ENCODE measurements at regions not wholly inside any gene's neighbourhood (a gene's known extent, or its start where the extent isn't known, plus 50 kb on each side); places are given as distances from the start of the nearest gene placed in this dataset.

DNA sequence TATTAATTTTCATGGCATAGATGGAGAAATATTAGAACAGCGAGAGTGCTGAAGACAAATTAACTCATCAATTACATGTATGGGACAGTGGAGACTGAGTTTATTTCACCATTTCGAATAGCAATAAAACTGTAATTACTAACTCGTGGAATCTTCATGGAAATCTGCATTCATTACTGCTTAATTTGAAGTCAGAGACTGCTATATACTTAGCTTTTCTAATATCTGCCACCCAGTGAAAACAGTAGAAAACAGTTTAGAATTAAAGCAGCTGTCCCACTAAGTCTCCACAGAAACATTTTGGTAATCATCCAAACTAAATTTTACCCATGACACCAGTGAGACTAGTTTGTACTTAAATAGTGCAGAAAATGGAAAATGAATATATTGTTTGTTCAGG, 56.8 kb downstream of the IZUMO3 start:
- no peak for DNase-seq

DNA sequence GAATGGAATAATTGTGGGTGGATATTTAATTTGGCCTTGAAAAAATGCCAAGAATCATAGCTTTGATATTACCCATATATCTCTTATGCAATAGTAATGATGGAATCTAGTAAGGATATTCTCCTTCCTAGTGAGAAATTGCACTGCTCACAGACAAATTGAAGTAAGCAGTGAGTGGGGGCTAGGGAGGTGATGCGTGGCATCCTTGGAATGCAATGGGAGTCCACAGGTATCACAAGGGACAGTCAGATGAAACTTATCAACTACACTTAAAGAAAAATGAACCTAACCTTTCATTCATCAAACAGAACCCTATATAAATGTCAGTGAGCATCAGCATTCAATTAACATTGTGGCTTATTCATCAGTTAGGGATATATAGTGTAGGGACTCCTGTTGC, 57.8 kb downstream of the IZUMO3 start:
- DNase-seq = no peak

DNA sequence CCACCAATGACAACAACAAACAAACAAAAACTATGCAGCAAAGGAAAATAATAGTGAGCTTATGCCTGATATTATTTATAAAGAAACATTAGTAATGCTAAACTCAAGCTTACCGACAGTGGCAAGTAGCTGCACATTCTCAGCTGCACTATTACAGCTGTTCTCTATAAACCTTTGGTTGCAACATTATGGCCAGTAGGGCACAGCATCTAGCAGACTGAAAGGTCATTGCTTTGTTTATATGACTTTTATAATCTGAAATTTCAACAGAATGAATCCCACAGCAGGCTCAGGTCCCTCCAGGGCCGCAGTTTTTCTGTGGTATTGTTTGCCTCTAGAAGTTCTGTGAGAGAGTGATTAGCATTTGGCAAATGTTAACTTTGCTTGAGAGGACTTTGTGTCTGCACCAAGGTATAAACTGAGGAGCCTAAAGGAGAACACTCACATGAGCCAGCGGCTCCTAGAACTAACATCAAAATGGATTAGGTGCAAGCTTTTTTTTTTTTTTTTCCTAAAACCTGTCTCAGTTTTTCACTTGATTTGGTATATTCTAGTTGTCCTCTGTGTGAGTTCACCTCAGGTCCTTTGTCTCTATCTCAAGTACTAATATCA, 58.3 kb downstream of the IZUMO3 start:
- no peak for DNase-seq

DNA sequence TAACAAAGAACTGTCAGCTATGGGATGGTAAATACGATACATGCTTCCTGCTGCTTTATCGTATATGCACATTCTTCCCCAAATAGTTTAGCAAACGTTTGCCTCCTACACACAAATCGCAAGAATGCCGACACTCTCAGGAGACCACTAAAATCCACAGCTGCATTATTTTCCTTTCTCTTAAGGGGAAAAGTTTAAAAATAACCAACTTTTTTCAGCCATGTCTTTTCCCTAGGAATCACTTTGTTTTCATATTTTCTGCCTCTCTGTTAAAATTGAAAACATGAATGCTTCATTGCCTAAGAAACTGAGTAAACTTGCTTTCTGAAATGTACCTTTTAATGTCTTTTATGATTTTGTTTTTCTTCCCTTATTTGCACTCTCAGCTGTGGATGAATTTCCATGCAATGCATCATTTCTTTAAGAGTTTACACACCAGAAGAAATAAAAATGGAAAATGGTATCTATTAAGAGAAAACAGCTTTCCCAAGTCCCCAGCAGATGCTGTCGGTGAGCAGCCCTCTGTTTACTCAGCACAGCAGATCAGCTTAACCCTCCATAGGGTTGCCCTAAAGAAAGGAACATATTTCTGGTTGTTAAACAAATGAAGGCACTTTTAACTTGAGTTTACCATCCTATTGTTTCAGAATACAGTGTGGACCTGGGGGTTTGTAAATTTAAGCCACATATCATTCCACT, 66.2 kb downstream of the IZUMO3 start:
- DNase-seq = no peak

DNA sequence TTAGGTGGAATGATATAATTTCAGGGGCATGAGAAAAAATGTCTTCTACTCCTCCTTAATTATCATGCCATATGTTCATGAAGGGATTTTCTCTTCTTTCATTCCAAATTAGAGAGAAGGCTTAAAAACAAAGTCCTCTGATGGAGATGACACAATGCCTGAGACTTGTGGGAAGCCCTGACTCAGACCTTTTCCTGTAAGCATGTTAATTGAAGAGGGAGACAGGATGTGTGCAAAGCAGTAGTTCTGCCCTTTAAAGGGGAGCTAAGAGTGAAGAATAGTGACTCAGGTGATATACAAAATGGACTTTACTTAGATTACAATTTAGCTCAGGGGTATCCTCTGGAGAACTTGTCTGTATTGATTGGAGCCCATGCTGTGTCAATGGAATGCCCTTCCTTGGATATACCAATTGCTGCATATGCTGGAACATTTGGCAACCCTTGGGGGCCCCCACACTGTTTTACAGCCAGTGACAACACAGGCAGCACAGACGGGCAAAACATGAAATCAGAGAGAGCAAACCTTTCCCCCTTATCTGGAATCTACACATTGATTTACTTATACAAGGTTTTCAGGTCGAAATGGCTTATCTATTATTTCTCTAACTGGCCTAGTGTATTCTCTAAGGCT, 81.3 kb downstream of the IZUMO3 start:
- no peak for DNase-seq

DNA sequence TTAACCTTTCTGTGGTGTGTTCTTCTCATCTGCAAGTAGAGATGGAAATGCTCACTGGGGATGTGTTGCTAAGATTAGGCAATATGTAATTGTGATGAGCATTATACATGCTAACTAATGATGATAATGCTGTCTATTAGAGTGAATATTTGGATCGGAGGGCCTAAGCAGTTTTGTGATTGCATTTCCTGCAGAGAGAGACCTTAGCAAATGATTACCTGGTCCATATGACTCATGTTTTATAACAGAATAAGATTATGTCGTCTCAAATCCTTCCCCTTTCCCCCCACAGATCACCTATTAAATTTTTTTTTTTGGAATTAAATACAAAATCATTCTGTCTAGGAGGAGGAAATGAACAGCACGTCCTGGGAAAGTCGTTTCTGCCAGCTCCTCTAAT, 82.7 kb downstream of the IZUMO3 start:
- DNase-seq = no peak

DNA sequence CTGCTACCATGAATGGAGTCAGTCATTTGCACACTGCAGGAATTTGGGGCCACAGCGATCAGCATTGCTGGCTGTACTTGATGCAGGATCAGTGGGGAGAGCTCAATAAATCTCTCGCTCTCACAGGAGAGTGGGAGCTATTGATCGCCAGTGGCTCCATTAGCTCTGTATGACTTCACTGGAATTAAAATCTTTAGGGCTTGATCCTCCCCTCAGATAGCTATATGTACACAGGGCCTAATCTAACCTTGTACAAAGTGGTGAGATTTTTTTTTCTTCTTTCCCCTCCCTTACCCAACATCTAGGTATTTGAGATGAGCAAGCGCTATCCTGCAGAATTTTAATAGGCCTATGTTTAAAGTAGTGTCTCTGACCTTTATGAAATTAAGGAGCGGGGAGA, 84.9 kb downstream of the IZUMO3 start:
- DNase-seq = no peak

DNA sequence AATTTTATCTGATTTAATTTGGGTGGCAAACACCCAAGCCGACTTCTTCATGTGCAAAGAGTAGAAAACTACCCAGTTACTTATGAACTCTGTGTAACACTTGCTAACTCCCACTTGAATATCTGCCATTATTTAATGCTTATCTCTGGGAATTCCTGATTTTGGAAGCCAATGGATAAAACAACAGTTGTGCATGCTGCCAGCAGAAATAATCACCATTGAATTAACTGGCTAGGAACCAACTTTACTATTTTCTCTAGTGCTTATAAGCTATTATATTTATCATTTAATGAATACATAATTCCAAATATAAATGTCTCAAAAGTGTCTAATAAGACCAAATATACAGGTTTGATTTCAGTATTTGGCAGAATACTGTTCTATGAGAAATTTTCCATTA, 85.7 kb downstream of the IZUMO3 start:
- no peak for DNase-seq

DNA sequence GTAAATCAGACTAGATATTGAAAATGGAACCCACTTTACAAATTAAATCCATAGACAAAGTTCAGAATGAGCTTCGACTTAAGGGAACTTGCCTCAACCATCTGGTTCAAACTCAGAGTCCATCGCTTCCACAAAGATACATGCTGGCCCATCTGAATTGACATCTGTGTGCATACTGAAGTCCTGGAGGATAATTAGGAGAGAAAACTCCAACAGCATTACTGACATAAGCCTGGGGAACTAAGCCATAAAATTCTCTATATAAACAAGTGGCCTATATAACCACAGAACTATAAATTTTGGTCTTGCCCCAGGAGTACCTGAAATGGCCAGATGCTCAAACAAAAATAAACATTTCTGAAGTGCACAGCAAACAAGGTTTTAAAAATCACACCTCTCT, 94.4 kb downstream of the IZUMO3 start:
- no peak for DNase-seq

DNA sequence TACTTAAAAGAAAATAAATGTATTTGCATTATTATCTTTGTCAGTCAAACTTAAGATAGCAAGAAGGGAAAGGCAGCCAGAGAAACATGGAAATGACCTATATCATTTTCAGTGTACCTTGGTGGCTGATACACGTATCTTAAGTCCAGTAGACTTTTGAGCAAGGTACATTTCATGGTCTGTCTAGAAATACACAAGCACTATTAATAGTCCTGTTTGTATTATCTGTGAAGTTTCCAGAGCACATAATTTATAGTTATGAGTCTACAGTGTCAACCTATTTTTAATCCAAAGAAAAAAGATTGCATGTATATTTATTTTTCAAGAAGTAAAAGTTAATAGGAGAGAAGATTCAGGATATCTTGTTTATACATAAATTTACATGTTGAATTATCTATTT, 95.7 kb downstream of the IZUMO3 start:
- DNase-seq = no peak

DNA sequence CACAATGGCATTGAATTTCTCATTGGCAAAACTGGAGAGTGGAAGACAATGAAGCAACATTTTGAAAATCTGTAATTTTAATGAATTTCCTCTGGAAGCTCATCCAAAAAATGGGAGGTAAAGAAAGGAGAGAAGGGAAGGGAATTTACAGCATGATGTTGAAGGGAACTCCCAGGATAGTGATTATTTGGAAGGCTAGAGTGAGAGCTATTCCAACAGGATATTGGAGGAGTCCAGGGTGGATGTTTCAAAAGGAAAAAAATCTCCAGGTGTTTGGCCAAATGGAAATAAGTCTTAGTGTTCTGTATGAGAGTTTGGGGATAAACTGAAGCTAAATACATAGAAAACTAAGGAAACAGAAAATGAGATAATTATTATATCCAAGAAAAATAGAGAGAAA, 106.2 kb downstream of the IZUMO3 start:
- DNase-seq = no peak

DNA sequence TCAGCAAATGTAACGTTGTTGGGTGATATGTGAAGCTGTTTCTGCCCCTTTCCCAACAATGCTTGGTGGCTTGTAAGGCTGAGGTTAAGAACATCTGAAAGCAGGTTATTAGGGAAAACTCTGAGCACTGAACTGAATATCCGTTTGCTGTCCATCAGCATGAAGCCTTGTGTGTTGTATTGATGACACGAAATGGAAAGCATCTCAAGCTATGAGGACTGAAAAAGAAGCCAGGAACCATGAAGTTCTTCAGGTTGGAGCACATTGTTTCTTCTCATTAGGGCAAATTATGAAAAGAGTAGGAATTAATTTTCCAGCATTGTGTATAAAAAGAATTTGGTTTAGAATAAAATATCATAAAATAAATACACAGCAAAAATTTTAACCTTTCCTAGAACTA, 106.8 kb downstream of the IZUMO3 start:
- DNase-seq = no peak

DNA sequence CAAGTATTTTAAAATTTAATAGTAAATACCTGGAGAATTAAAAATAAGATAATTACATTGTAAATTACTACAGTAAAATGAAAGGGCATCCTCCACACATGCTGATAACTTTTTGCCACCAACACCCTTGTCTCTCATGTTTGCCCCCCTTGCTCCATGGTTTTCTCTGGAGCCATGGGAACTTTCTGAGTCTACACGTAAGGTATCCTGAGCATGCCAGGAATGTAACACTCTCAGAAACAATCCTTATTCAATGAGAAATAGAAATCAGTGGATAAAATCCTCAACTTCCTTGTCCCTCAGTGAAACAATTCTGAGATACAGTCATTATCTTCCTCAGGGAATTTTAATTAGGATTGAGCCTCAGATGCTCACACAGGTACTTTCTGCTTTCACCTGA, 108.9 kb downstream of the IZUMO3 start:
- DNase-seq = no peak

DNA sequence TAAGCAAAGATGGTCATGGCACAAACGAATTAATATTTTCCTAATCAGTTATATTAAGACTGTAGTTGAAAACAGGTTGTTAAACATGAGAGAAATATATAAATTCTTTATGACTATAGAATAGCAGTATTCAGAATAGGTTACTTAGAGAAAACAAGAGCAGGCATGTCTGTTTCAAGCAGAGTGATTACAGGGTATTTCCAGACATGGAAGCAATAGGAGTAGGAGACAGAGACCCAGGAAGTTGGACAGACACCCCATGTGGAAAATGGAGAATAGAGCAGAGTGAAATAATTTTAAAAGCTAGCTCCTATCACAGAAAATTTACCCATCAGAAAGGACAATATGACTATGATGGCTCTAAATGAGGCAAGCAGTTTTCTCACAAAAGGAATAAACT, 111.5 kb downstream of the IZUMO3 start:
- no peak for DNase-seq

DNA sequence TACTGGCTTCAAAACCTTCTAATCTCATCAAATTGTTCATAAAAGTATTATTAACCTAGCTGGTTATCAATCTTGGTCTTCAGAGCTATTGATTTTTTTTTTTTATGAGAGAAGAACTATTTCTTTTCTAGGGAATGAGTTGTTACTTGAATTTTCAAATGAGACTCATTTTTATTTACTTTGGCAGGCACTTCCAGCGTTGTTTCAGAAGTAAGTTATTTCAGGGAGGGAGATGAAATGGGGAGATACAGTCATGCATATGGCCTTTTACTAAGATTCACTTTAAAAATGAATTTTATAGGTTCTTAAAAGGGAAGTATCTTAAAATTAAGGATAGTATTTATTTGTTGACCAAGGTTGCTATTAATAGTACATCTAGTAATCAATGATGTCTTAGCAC, 129.6 kb downstream of the IZUMO3 start:
- DNase-seq = no peak

DNA sequence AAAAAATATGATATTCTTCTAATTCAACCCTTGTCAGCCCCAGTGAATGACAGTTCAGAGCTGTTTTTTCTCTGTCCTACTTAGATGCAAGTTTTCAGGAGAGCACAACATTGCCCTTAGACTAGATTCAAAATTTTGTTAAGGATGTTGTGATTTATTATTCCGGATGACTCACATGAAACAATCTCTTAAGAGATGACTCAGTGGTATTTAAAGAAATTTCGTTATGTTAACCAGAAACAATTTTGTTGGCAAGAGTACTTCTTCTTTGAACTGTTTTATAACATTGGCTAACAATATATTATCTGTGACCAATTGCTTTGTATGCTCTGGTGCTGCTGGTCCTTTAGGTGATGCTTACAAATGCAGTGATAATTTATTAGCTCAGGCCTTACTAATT, 132.0 kb downstream of the IZUMO3 start:
- no peak for DNase-seq

DNA sequence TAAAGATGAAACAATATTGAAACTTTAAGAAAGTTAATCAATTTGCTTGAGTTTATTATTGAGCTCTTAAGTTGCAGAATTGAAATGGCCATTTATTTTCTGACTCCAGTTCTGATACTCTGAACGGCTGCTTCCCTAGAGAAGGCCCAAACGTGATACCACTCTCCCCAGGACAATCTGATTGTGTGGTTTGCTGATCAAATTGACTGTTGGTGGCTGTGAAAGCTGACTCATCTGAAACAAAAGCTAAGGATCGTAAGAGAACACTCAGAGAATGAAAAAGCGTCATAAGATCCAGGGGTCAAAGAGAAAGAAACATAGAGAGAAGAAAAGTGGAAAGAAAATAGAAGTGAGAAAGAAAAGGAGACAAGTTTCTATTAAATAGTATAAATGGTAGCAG, 147.2 kb downstream of the IZUMO3 start:
- DNase-seq = no peak

DNA sequence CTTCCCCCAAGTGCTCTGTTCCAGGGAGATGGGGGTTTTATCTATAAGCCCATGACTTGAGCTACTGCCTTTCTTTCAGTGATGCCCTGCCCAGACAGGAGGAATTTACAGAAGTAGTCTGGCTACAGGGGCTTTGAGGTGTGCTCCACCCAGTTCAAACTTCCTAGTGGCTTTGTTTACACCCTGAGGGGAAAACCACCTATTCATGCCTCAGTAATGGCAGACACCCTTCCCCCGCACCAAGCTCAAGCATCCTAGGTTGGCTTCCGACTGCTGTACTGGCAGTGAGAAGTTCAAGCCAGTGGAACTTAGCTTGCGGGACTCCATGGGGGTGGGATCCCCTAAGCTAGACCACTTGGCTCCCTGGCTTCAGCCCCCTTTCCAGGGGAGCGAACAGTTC, 154.6 kb downstream of the IZUMO3 start:
- no peak for DNase-seq

DNA sequence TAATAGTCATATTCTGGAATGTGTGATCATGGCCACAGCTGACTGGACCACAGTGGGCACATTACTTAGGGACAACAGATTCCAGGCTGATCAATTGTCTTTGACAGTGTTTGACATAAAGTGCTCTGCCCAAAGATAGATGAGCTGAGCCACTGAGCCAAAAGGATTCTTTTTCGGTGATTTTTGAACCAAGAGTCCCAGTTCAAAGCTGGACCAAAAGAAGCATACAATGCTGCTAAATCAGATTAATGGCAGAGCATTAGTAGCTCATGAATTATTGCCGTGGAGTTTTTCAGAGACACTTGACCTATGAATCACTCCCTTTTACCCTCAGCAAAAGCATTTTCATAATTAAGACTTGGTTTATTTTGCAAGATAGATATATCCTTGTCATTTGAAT, 160.6 kb downstream of the IZUMO3 start:
- DNase-seq = no peak

DNA sequence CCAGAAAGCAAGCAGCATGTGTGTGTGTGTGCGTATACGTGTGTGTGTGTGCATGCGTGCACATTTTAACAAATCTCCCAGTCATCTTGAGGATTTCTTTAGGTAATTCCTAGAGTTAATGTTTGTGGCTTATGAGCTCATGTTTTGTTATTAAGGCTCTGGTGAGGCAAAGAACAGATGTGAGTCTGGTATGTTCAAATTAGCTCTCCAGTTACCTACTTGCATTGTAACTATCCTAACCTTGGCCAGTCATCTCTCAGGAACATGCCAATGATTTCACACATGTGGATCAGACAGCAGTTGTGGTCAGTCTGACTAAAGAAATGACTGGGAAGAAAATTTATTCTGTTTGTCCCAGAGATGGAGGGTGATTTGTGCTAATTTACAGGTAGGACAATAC, 163.1 kb downstream of the IZUMO3 start:
- no peak for DNase-seq

DNA sequence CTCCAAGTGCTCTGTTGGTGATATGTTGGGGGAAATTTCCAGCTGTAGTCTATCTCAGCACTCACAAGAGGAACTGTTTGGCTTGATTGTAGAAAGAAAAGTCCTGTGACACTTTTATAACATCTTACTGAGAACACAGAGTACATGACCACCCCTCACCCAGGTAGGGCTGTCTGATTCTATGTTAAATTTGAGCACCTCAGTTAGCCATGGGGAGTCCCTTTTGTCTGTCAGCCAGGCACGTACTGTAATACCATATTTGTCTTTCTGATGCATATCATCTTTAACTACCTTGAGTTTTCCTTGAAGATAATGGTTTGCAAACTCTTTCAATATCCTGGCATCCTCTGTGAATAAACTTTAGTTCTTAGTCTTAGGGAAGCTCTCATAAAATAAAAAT, 164.5 kb downstream of the IZUMO3 start:
- DNase-seq = no peak

DNA sequence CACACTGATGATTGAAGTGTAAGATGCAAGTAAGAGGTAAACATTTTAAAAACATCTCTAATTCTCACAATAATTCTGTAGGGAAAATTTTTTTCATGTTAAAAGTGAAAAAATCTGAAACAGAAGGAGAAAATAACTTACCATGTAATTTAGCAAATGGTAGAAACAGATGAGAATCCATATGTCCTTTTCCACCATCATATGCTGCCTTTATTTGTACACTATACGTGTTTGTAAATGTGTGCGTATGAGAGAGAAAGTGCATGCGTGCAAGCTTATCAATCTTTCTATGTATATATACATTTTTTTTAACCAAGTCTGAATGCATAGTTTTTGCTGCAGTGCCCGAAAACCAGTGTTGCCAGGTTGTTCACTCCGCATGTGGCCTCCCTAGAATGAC, 186.7 kb downstream of the IZUMO3 start:
- no peak for DNase-seq

DNA sequence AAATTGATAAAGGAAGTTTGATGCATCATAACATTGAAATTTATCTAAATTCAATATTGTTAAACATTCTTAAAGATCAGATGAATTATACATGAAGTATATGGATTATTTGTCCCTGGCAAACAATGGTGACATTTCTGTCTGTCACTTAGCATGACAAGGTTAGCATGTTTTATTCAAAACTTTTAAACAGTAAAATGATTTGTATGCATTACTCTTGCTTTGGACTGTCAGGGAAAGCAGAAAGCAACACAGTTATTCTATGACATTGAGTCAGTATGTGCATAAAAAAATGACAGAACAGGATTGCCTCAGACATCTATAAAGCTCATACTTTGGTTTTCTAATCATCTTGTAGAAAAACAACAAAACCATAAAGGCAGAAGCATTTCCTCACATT, 193.7 kb downstream of the IZUMO3 start:
- no peak for DNase-seq

DNA sequence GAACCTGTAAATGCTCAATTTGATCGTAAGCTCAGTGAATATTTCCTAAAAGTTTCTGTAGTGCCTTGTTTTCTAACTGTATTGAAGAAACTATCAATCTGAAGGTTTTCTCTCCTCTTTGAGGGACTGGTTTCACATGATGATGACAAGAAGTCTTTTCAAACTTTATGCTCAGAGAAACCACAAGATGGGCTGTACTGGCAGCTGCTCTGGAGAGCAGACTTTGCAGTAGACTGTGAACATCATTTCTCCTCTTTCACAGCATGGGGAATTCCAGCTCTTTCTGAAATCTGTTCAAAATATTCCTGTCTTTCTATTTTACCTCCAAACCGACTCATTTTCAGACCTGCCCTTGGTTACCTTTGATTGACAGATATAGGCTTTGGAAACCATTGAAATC, 194.4 kb downstream of the IZUMO3 start:
- DNase-seq = no peak

DNA sequence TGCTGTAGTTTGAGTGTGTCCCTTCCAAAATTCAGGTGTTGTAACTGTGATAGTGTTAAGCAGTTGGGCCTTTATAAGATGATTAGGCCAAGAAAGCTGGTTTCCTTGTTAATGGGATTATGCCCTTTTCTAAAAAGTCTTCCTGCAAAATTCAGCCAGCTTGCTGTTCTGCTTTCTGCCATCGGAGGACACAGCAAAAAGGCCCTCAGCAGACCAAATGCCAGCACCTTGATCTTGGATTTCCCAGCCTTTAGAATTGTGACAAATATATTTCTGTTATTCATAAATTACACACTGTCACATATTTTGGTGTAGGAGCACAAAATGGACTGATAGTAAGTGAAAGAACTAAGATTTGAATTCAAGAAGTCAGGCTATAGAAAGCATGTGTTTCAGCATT, 203.2 kb downstream of the IZUMO3 start:
- DNase-seq = no peak

Data from suppressor macrophage treated with lipopolysaccharide for 4 hours (primary cell).